ENCODE measurements at regions not wholly inside any gene's neighbourhood (a gene's known extent, or its start where the extent isn't known, plus 50 kb on each side); places are given as distances from the start of the nearest gene placed in this dataset.

DNA sequence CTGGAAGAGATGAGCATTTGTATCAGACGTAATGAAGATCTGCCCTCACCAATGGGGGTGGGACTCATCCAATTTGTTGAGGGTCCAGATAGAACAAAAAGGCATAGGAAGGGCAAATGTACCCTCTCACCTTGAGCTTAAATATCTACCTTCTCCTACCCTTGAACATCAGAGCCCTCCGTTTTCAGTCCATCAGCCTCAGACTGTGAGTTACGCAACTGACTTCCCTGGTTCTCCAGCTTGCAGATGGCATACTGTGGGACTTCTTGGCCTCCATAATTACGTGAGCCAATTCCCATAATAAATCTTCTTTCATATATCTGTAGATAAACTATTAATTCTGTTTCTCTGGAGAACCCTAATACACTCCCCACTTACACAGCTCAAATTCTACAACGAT, 56.5 kb upstream of the GUCY1A1 start:
- TF ChIP-seq, protein P1, sequence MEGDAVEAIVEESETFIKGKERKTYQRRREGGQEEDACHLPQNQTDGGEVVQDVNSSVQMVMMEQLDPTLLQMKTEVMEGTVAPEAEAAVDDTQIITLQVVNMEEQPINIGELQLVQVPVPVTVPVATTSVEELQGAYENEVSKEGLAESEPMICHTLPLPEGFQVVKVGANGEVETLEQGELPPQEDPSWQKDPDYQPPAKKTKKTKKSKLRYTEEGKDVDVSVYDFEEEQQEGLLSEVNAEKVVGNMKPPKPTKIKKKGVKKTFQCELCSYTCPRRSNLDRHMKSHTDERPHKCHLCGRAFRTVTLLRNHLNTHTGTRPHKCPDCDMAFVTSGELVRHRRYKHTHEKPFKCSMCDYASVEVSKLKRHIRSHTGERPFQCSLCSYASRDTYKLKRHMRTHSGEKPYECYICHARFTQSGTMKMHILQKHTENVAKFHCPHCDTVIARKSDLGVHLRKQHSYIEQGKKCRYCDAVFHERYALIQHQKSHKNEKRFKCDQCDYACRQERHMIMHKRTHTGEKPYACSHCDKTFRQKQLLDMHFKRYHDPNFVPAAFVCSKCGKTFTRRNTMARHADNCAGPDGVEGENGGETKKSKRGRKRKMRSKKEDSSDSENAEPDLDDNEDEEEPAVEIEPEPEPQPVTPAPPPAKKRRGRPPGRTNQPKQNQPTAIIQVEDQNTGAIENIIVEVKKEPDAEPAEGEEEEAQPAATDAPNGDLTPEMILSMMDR (IDR thresholded peaks at IDR 0.05; ENCODE audit: partially characterized antibody, unreplicated experiment): no peak
- no peak for DNase-seq
- Mint-ChIP-seq H3K36me3 (ENCODE audit: unreplicated experiment) (no peaks in the 10 kb centered on the region), H3K9me3 (ENCODE audit: unreplicated experiment) (no peaks in the 10 kb centered on the region), H3K4me1 (ENCODE audit: low read depth, unreplicated experiment) (no peaks in the 10 kb centered on the region), H3K4me3 (ENCODE audit: unreplicated experiment) (no peak overlapping the region), H3K27me3 (ENCODE audit: unreplicated experiment) (no peaks in the 10 kb centered on the region), H3K27ac (ENCODE audit: unreplicated experiment) (no peak overlapping the region)

DNA sequence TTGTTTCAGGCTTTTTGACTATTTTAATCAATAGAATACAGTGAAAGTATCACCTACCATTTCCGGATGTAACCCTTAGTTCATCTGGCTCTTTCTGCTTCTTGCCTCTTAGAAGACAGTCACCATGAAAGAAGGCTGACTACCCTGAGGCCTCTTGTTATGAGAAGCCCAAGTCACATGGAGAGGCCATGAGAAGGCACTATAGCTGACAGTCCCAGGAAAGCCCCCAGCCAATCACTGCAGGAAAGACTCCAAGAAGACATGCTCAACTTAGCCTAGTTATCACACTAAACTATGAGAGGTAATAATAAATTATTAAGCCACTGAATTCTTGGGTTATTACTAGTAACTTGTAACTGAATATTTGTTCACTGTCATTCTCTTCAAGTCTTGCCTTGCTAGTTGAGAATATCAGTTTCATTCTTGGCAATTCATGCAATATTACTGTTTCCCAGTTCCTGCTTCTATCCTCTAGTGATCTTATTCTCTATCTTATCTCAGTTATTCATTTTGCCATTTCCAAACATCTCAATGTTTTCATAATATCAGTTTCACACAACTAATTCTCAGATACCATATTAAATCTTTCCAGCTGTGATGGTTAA, 57.1 kb upstream of the GUCY1A1 start:
- Mint-ChIP-seq H3K4me1 (ENCODE audit: low read depth, unreplicated experiment) (no peaks in the 10 kb centered on the region), H3K9me3 (ENCODE audit: unreplicated experiment) (no peaks in the 10 kb centered on the region), H3K36me3 (ENCODE audit: unreplicated experiment) (no peaks in the 10 kb centered on the region), H3K27ac (ENCODE audit: unreplicated experiment) (no peak overlapping the region), H3K27me3 (ENCODE audit: unreplicated experiment) (no peaks in the 10 kb centered on the region), H3K4me3 (ENCODE audit: unreplicated experiment) (no peak overlapping the region)
- TF ChIP-seq, protein P1 (IDR thresholded peaks at IDR 0.05; ENCODE audit: partially characterized antibody, unreplicated experiment): no peak
- no peak for DNase-seq

DNA sequence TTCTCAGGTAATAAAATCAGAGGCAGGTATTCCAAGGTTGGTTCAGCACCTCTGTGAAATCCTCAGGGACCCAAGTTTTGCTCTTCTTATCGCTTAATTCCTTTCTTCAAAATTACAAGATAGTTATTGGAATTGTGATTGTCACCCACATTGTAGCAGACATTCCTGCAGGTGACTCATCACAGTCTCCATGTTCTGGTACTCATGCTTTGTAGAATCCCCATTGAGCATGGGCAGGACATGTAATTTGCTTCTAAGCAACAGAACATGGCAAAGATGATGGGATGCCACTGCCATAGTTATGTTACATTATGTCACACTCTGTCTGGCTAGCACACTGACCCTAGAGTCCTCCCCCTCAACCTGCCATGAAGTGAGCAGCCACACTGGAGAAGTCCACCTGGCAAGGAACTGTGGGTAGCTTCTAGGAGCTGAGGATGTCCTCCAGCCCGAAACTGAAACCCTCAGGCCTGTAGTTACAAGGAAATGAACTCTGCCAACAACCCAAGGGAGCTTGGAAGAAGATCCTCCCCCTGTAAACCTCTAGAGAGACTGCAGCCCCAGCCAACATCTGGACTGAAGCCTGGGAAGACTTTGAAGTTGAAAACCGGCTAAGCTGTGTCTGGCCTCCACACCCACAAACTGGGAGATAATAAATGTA, 58.3 kb upstream of the GUCY1A1 start:
- TF ChIP-seq, protein P1 (IDR thresholded peaks at IDR 0.05; ENCODE audit: partially characterized antibody, unreplicated experiment): no peak
- Mint-ChIP-seq H3K27ac (ENCODE audit: unreplicated experiment) (no peak overlapping the region), H3K36me3 (ENCODE audit: unreplicated experiment) (no peaks in the 10 kb centered on the region), H3K9me3 (ENCODE audit: unreplicated experiment) (no peaks in the 10 kb centered on the region), H3K4me3 (ENCODE audit: unreplicated experiment) (no peak overlapping the region), H3K27me3 (ENCODE audit: unreplicated experiment) (no peaks in the 10 kb centered on the region), H3K4me1 (ENCODE audit: low read depth, unreplicated experiment) (no peaks in the 10 kb centered on the region)
- no peak for DNase-seq

DNA sequence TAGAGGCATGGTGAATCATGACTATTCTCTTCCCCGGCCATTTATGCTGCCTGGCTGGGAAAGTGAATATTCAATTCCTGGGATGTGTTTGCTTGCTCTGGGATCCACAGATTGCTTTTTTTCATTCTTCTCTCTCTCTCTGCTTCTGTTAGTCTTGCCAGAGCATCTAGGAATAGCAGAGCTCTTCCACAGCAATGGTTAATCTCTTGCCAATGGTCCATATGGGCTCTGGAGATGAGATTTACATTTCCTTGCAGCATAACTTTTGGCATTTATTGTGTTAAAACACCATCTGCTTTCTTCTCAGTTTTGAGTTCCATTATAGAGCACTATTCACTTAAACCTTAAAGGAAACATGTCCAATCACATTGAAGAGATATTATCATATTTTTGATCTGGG, 59.2 kb upstream of the GUCY1A1 start:
- Mint-ChIP-seq H3K4me3 (ENCODE audit: unreplicated experiment) (no peak overlapping the region), H3K27ac (ENCODE audit: unreplicated experiment) (no peak overlapping the region), H3K4me1 (ENCODE audit: low read depth, unreplicated experiment) (no peaks in the 10 kb centered on the region), H3K27me3 (ENCODE audit: unreplicated experiment) (no peaks in the 10 kb centered on the region), H3K9me3 (ENCODE audit: unreplicated experiment) (no peaks in the 10 kb centered on the region), H3K36me3 (ENCODE audit: unreplicated experiment) (no peaks in the 10 kb centered on the region)
- DNase-seq: no peak
- TF ChIP-seq, protein P1 (IDR thresholded peaks at IDR 0.05; ENCODE audit: partially characterized antibody, unreplicated experiment): no peak

All from glutamatergic neuron (in vitro differentiated cells).